Vagina (tissue), 2 donors: ENCODE measurements at regions not wholly inside any gene's neighbourhood (a gene's known extent, or its start where the extent isn't known, plus 50 kb on each side); places are given as distances from the start of the nearest gene placed in this dataset.

Experiments
- POLR2A ChIP-seq, 2 donors: fragments of 450-650 bp; IDR thresholded peaks; one replicate each; pipeline ENCODE4 v1.6.1; 2017; ENCODE audit warnings: antibody characterized with exemption in 2 of 2, mild to moderate bottlenecking in 2 of 2, moderate library complexity in 2 of 2
- TF ChIP-seq, protein P1 (sequence below), 3 experiments: fragments of 450-650 bp in 2 of 3; fragments of 200-600 bp in 1 of 3; sonication (generic) in 1 of 3; IDR thresholded peaks; one replicate each; pipeline ENCODE4 v1.5.1; 2017 to 2019; ENCODE audit warnings: antibody characterized with exemption in 3 of 3, mild to moderate bottlenecking in 2 of 3, moderate library complexity in 2 of 3

DNA sequence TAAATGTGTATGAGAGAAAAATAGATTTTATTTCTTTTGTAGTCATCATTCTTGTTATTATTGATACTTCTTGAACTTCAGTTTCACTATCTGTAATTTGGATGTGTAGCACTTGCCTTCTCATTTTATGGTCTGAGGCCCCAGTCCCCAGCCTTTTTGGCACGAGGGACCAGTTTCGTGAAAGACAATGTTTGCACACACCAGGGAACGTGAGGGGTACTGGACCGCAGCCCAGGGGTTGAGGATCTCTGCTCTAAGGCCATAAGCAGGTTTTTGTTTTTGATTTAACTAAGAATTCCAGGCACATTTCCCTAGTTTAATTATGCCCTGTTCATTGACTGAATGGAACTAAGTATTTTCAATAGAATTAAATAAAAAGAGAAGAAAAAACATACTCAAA is 261.5 kb downstream of the BMP2 start:
- TF ChIP-seq, protein P1, sequence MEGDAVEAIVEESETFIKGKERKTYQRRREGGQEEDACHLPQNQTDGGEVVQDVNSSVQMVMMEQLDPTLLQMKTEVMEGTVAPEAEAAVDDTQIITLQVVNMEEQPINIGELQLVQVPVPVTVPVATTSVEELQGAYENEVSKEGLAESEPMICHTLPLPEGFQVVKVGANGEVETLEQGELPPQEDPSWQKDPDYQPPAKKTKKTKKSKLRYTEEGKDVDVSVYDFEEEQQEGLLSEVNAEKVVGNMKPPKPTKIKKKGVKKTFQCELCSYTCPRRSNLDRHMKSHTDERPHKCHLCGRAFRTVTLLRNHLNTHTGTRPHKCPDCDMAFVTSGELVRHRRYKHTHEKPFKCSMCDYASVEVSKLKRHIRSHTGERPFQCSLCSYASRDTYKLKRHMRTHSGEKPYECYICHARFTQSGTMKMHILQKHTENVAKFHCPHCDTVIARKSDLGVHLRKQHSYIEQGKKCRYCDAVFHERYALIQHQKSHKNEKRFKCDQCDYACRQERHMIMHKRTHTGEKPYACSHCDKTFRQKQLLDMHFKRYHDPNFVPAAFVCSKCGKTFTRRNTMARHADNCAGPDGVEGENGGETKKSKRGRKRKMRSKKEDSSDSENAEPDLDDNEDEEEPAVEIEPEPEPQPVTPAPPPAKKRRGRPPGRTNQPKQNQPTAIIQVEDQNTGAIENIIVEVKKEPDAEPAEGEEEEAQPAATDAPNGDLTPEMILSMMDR (IDR thresholded peaks at IDR 0.05), result no peak
- TF ChIP-seq POLR2A (IDR thresholded peaks at IDR 0.05), result no peak
